ENCODE measurements at regions not wholly inside any gene's neighbourhood (a gene's known extent, or its start where the extent isn't known, plus 50 kb on each side); places are given as distances from the start of the nearest gene placed in this dataset.

- Histone ChIP-seq H4K20me1 (ENCODE audit: low read depth, low read length) (no peaks in the 10 kb centered on the region), H3K4me2 (ENCODE audit: low read depth, low read length, poor library complexity, severe bottlenecking) (no peak overlapping the region), H3K27ac (ENCODE audit: low read depth, low read length) (no peak overlapping the region), H3K9me3 (ENCODE audit: insufficient read depth, low read length) (no peaks in the 10 kb centered on the region), H3K36me3 (ENCODE audit: low read length) (no peaks in the 10 kb centered on the region), H3K9ac (ENCODE audit: low read length) (no peak overlapping the region), H3F3A (ENCODE audit: insufficient read depth) (no peaks in the 10 kb centered on the region), H3K27me3 (ENCODE audit: low read length) (no peaks in the 10 kb centered on the region), H2AFZ (ENCODE audit: low read depth, low read length, severe bottlenecking) (no peak overlapping the region), H3K9me2 (replicated peaks; ENCODE audit: insufficient read depth, low read length) (no peaks in the 10 kb centered on the region), H3K4me3 (ENCODE audit: insufficient read depth, low read length, poor library complexity, severe bottlenecking) (no peak overlapping the region), H3K79me2 (ENCODE audit: insufficient read depth, low read length) (no peaks in the 10 kb centered on the region)
- TF ChIP-seq CTCF (IDR thresholded peaks at IDR 0.05; ENCODE audit: insufficient read depth, low read length, poor library complexity, severe bottlenecking) (no peak), EZH2phosphoT487 (conservative IDR thresholded peaks at IDR 0.05; ENCODE audit: low read length) (no peak)
These were observed 396.3 kb downstream of the LIG4 start for GRCh38 chr13:107819071-107819470.

GRCh38 chr13:107817647-107818287 lies 397.6 kb downstream of the LIG4 start:
- H3K27ac ChIP-seq (ENCODE audit: low read depth, low read length), result no peak overlapping the region
- H3K27me3 ChIP-seq (ENCODE audit: low read length), result no peaks in the 10 kb centered on the region
- H2AFZ ChIP-seq (ENCODE audit: low read depth, low read length, severe bottlenecking), result no peak overlapping the region
- H3K79me2 ChIP-seq (ENCODE audit: insufficient read depth, low read length), result no peaks in the 10 kb centered on the region
- H4K20me1 ChIP-seq (ENCODE audit: low read depth, low read length), result no peaks in the 10 kb centered on the region
- H3K36me3 ChIP-seq (ENCODE audit: low read length), result no peaks in the 10 kb centered on the region
- TF ChIP-seq CTCF (IDR thresholded peaks at IDR 0.05; ENCODE audit: insufficient read depth, low read length, poor library complexity, severe bottlenecking), result no peak
- TF ChIP-seq EZH2phosphoT487 (conservative IDR thresholded peaks at IDR 0.05; ENCODE audit: low read length), result no peak
- H3K9ac ChIP-seq (ENCODE audit: low read length), result no peak overlapping the region
- no peaks in the 10 kb centered on the region for H3K9me3 ChIP-seq (ENCODE audit: insufficient read depth, low read length)
- no peak overlapping the region for H3K4me2 ChIP-seq (ENCODE audit: low read depth, low read length, poor library complexity, severe bottlenecking)
- H3K9me2 ChIP-seq (replicated peaks; ENCODE audit: insufficient read depth, low read length), result no peaks in the 10 kb centered on the region
- H3K4me3 ChIP-seq (ENCODE audit: insufficient read depth, low read length, poor library complexity, severe bottlenecking), result no peak overlapping the region
- no peaks in the 10 kb centered on the region for H3F3A ChIP-seq (ENCODE audit: insufficient read depth)

GRCh38 chr13:107812014-107812412 lies 403.3 kb downstream of the LIG4 start:
- Histone ChIP-seq H3K9ac (ENCODE audit: low read length) (no peak overlapping the region), H3K9me3 (ENCODE audit: insufficient read depth, low read length) (no peaks in the 10 kb centered on the region), H4K20me1 (ENCODE audit: low read depth, low read length) (no peaks in the 10 kb centered on the region), H2AFZ (ENCODE audit: low read depth, low read length, severe bottlenecking) (no peak overlapping the region), H3K27ac (ENCODE audit: low read depth, low read length) (no peak overlapping the region), H3K9me2 (replicated peaks; ENCODE audit: insufficient read depth, low read length) (no peaks in the 10 kb centered on the region), H3K4me2 (ENCODE audit: low read depth, low read length, poor library complexity, severe bottlenecking) (no peak overlapping the region), H3F3A (ENCODE audit: insufficient read depth) (no peaks in the 10 kb centered on the region), H3K79me2 (ENCODE audit: insufficient read depth, low read length) (no peaks in the 10 kb centered on the region), H3K36me3 (ENCODE audit: low read length) (no peaks in the 10 kb centered on the region), H3K27me3 (ENCODE audit: low read length) (no peaks in the 10 kb centered on the region), H3K4me3 (ENCODE audit: insufficient read depth, low read length, poor library complexity, severe bottlenecking) (no peak overlapping the region)
- no peak for TF ChIP-seq EZH2phosphoT487 (conservative IDR thresholded peaks at IDR 0.05; ENCODE audit: low read length)
- no peak for TF ChIP-seq CTCF (IDR thresholded peaks at IDR 0.05; ENCODE audit: insufficient read depth, low read length, poor library complexity, severe bottlenecking)

All from SU-DHL-6 (cell line).